GM21447 (cell line): ENCODE measurements at regions not wholly inside any gene's neighbourhood (a gene's known extent, or its start where the extent isn't known, plus 50 kb on each side); places are given as distances from the start of the nearest gene placed in this dataset.

Experiments used
- ATAC-seq: cut with Tn5 transposase; IDR thresholded peaks from one replicate; pipeline ENCODE4 v1.9.1; 2021; ENCODE audit not compliant: unreplicated experiment

DNA sequence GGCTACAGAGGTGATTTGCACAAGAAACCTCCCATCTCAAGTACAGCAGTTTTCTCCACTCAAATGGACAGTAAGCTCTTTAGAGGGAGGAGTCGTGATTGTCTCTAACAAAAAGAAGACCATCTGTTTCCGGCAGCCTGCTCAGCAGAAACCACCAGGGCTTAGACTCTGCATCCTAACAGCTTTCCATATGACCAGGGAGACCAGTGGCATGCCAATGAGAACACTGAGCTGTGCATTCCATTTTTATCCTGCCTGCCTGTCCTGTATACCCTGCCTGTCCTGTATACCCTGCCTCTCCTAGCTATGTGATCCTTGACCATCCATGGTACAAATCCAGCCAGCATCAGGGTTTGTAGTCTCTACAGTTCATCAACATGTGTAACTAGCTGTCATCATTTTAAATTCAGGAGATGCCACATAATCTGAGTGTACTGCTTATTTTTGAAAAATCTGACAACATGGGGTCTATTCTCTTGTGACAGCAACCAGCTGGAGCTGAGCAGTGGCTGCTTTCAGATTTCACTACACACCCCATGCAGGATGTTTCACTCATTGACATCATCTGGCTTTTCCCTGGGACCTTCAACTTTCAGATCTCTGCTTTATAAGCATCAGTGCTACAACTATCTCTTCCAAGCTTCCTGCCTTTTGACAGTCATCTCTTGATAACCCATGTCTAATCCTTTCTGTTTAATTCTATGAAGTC is 50.5 kb upstream of the POU2AF2 start:
- ATAC-seq = no peak

- ATAC-seq = no peak
These were observed 51.5 kb upstream of the POU2AF2 start for GRCh38 chr11:111193924-111194490.

DNA sequence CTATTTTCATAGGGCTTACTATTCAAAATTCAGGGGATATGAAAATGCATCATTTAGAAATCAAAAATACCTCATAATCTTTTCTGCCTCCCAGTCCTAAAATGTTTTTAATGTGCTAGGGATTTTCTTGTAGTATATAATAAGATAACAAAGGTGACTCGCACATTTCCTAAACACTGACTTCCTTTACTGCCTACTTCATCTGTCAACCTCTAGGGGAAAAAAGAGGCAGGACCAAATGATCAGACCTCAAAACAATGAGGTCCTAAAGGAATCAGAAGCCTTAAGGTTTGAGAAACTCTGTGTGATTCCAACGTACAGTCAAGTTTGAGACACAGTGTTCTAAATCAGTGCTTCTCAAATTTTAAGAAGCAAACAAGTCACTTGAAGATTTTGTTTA is 56.1 kb upstream of the POU2AF2 start:
- no peak for ATAC-seq

DNA sequence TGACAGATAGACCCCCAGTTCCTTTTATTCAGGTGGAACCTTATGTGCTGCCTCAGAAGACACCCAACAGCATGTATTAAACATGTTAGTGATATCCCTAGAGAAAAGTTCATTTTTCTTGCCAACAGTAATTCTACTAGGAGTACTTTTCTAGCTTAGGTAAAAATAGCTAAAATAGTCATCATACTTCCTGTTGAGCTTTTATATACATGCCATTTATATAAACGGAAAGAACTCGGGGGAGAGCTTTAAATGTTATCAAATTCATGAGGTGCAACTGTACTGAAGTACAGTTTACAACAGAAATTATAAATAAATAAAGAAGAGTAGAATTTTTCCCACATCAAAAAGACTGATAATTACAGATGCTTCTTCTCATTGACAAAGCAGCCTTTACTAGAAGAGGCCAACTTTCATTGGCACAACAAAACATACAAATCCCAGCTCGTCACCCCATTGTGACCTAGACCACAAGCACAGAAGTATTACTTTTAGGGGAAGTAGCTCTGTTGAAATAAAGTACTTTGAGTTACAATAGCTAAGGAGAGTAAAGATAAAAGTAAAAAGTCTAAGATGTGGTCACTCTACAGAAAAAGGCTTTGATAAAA is 59.1 kb upstream of the POU2AF2 start:
- no peak for ATAC-seq

DNA sequence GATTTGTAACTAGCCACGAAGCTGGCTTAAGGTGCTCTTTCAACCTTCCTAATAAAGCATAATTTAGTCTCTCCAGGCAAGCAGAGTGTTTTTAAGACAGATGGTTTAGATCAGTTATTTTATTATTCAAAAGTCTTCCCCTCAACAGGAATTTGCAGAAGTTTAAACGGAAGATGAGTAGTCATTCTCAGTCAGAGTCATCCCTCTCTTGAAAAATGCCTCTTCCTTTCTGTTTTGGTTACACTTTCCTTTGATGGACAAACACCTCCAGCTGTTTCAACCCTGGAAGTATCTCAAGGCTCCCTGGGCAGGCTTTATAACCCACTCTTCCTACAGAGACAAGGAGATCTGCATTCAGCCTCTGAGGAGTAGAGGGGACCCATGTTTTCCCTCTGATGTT is 60.3 kb upstream of the POU2AF2 start:
- ATAC-seq = no peak

DNA sequence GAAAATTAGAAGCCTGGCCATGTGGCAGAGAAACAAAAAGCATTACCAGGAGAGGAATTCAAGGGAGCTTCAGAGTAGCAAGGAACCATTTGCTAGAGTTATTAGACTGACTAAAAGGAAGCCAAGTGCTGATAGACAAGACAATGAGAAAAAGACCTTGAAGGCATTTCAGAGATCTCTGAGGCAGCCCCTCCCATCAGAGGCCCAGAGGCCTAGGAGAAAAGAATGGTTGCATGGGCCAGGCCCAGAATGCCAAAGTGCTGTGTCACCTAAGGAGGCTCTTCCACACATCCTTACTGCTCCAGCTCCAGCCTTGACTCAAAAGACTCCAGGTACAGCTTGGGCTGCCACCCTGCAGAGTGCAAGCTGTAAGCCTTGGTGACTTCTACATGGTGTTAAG is 61.8 kb upstream of the POU2AF2 start:
- no peak for ATAC-seq

- ATAC-seq = no peak
These were observed 66.2 kb upstream of the POU2AF2 start for GRCh38 chr11:111179184-111179910.

DNA sequence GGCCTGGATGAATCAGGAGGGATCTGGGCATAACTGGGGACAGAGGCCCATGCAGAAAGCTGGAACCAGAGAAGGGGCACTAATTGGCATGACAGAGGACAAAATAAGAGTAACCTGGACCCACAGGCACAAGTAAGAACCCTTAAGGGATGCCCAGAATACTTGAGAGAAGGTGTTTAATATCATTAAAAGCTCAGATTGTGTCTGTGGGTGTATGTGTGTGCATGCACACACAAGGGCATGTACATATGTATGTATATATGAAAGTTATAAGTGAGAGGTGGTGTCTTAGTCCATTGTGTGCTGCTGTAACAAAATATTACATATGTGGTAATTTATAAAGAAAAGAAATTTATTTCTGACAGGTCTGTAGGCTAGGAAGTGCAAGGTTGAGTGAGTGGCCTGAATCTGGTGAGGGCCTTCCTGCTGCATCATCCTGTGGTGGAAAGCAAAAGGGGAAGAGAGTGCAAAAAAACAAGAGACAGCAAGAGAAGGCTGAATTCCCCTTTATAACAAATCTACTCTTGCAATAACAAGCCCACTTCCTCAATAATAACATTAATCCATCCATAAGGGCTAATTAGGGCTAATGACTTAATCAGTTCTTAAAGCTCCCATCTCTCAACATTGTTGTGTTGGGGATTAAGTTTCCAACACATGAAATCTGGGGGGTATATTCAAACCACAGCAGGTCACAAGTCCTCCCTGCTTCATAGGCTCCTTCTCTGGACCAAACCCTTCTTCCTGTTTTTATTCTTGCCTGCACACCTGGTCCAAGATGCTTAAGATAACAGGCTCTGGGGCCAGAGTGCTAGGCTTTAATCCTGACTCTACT is 68.3 kb upstream of the POU2AF2 start:
- peak; percentile 89 for ATAC-seq

DNA sequence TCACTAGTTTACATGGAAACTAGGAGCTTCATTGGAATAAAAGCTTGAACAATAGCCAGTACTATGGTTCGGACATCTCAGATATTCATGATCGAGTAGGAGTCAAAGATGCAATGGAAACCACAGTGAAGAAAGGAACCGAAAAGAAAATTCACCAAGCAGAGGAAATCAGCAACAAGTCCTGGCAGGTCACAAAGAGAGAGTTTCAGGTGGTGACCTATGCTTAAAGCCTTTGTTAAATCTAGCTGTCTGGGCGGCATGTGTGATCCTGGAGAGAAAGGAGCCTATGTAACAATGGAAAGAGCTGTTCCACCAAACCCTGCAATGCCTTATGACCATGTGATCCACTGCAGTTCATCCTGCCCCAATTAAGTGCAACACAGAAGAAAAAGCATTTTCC is 68.9 kb upstream of the POU2AF2 start:
- peak; percentile 42 for ATAC-seq

DNA sequence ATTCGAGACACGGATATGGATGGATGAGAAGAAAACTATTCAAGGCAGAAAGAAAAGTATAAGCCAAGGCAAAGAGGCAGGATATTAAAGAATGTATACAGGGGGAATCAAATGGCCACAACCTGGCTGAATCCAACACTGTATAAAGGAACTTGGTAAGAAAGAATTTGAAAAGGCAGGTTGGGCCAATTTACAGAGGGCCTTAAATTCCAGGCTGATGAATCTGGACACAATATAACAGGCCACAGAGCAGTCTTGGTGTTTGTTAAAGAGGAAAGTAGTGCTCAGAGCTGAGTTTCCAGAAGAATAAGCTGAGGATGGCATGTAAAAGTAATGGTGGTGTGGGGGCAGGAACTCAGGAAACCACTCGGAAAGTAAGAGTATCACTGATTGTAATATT is 72.3 kb upstream of the POU2AF2 start:
- ATAC-seq = no peak

DNA sequence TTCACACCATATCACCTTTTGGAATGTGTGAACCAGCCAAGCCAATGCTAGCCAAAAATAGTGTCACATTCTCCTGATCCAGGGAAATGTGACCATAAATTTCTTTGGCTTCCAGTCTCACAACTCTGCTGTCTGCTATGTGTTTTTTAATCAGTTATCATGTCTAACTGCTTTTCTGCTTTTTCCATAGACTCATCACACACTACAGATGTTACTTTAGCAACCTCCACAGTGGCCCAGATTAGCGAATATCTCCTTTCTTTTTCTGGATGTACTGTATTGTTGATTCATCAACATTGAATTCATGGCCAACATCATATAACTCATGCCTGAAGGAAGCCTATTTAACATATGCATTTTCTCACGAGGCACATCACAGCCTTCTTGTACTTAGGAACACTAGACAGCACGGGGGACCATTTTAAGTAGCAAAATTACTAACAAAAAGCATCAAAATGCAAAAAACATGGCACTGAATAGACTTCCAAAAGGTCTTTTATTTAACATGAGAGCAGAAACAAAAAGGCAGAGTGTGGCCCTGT is 73.1 kb upstream of the POU2AF2 start:
- ATAC-seq = no peak

- ATAC-seq = no peak
These were observed 74.7 kb upstream of the POU2AF2 start for GRCh38 chr11:111170761-111171379.

GRCh38 chr11:111169367-111169766 is 76.2 kb upstream of the POU2AF2 start:
- no peak for ATAC-seq

DNA sequence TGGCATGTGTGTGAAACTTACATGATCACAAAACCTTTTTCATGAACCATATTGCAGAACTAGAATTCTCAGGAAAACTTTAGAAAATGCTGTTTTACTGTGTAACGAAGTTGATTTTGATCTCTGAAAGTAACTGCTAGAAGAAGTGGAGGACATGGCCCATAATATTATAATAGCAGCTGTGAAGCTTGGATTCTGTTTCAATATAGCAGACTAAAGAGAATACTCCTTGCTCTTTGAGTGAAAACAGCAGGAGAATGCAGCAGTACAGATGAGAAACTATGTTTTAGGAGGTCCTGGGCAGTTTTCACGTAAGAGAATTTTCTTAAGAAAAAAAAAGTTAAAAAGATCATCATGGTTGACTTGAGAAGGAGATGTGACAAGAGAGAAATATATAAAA is 76.7 kb upstream of the POU2AF2 start:
- no peak for ATAC-seq

- no peak for ATAC-seq
These were observed 77.9 kb upstream of the POU2AF2 start for GRCh38 chr11:111167666-111168065.

DNA sequence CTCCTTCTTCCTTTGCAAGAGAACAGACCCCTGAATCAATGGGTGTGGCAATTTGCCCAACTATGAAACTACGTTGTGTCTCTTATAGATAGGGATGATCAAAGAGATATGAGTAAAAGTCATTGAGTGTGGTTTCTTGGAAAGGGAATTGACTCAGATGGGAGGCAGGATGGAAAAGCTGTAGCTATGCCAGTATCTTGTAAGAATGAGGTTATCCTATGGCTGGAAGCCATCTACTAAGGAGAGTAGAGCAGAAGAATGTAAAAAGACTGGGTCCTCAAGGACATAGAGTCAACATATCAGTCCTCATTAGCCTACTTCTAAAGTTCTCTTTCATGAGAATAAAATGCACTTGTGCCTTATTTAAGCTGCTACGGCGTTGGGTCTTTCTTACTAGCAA is 78.9 kb upstream of the POU2AF2 start:
- no peak for ATAC-seq

GRCh38 chr11:111162305-111162704 is 83.2 kb upstream of the POU2AF2 start:
- no peak for ATAC-seq

DNA sequence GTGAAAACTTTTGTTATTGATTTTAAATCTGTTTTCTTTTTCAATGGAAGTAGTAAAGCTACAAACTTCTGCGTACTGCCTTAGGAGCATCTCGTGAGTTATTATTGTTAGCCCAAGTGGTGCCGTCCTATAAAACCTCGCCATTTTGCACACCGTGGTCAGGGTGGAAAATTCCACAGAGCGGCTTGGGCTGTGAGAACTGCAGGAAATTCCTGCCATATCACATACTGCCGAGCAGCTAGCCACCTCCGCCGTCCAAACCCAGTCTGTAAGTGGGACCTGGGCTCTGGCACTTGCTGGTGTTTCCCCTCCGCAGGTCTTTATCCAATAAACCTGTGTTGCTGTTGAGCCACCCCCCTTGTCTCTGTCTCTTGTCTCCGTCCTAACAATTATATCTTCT is 88.0 kb upstream of the POU2AF2 start:
- no peak for ATAC-seq

DNA sequence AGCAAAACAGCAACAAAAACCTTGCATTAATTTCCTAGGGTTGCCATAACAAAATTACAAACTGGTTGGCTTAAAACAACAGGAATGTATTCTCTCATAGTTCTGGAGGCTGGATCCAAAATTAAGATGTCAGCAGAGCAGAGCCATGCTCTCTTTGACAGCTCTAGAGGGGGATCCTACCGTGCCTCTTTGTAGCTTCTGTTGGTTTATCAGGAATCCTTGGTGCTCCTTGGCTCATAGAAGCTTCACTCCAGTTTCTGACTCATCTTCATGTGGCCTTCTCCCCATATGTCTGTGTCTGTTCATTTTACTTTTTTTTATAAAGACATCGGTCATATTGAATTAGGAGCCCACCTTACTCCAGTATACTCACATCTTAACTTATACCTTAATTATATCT is 90.5 kb upstream of the POU2AF2 start:
- ATAC-seq = no peak

DNA sequence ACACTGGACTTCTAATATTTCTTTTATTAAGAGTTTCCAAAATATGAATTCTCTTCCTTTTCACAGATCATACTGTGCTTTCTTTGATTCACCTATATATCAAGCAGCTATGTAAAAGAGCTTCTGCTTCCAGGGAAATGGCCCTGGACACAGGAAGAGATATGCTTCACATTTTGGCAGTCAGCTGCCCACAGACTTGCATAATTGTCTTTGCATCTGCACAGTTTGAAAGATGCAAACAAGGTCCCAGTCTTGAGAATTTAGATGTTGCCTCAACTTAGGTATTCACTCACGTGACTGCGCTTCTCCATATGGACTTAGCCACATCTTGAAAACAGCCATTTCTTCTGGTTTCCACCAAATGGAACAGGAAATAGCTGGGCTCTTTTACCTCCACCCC is 92.3 kb upstream of the POU2AF2 start:
- no peak for ATAC-seq
